ENCODE measurements at regions not wholly inside any gene's neighbourhood (a gene's known extent, or its start where the extent isn't known, plus 50 kb on each side); places are given as distances from the start of the nearest gene placed in this dataset.

DNA sequence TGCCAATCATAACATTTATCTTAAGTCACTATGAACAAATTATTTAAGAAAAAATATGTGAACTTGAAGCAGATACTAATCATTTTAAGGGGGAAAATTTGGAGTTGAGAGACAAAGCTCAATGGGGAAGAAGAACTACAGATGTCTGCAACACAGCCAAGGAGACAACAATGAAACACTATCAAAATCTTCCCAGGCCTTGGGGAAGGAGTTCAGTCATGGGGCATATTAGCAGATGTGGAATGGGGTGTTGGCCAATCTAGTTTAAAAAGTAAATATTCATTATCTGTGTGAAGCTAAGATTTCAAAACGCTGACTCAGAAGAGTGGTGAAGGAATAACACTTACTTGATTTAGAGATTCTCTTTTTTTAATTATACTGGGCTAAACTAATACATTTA, 671.6 kb upstream of the ZP4 start:
- TF ChIP-seq, protein P1, sequence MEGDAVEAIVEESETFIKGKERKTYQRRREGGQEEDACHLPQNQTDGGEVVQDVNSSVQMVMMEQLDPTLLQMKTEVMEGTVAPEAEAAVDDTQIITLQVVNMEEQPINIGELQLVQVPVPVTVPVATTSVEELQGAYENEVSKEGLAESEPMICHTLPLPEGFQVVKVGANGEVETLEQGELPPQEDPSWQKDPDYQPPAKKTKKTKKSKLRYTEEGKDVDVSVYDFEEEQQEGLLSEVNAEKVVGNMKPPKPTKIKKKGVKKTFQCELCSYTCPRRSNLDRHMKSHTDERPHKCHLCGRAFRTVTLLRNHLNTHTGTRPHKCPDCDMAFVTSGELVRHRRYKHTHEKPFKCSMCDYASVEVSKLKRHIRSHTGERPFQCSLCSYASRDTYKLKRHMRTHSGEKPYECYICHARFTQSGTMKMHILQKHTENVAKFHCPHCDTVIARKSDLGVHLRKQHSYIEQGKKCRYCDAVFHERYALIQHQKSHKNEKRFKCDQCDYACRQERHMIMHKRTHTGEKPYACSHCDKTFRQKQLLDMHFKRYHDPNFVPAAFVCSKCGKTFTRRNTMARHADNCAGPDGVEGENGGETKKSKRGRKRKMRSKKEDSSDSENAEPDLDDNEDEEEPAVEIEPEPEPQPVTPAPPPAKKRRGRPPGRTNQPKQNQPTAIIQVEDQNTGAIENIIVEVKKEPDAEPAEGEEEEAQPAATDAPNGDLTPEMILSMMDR (IDR thresholded peaks at IDR 0.05), result no peak
- TF ChIP-seq EP300 (IDR thresholded peaks at IDR 0.05) (no peak), POLR2A (IDR thresholded peaks at IDR 0.05) (no peak)
